Activated T-cell treated with anti-CD3 and anti-CD28 coated beads, Interleukin-2, amount 50 U/mL, for 1 hour (primary cell): ENCODE measurements at regions not wholly inside any gene's neighbourhood (a gene's known extent, or its start where the extent isn't known, plus 50 kb on each side); places are given as distances from the start of the nearest gene placed in this dataset.
"Not testable (repeated sequence)": the region's sequence is repeated elsewhere in the genome, so short reads cannot be mapped to it uniquely, and the experiment has no call there.

Experiments used
- DNase-seq: peaks from one replicate; pipeline ENCODE4 v3.0.0-alpha.2; 2020

DNA sequence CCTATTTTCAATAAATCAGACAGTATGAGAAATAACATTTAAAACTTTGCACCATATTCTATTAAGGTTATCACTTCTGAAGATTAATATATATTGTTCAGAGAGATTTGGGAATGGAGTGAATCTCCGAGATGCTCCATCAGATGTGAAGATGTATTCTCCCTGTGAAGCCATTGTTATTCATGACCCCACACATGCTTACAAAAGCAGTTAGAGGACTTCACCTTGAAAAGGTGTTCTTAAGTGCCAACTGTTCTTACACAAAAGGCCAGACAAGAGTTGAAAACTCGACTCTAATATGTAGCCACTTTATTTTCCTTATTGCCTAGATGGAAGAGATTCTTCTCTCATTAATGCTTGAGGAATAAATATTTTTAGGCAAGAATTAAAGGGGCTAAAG is 54.3 kb upstream of the NEIL3 start:
- no peak for DNase-seq

DNA sequence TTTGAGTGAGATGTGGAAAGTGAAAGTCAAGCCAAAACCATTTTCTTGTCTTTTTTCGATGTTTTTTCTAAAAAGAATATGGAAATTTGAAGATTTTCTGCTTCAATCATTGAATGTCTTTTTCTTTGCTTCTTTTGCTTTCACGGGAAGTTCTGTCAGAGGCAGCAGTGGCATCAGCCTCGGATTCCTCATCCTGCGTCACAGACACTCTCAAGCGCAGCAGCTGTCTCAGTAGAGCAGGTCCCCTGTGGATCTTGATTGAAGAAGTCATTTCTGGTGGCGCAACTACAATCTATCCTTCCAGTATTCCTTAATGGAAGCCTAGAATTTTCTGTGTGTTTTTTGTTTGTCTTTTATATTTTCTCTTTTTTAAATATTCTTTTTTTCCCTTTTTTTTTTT is 52.7 kb upstream of the NEIL3 start:
- no peak for DNase-seq

DNA sequence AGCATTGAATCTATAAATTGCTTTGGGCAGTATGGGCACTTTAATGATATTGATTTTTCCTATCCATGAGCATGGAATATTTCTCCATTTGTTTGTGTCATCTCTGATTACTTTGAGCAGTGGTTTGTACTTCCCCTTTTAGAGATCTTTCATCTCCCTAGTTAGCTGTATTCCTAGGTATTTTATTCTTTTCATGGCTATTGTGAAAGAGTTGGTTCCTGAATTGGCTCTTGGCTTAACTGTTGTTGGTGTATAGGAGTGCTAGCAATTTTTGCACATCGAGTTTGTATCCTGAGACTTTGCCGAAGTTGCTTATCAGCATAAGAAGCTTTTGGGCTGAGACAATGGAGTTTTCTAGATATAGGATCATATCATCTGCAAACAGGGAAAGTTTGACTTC is 50.2 kb upstream of the NEIL3 start:
- not testable (repeated sequence) for DNase-seq
